ENCODE measurements at regions not wholly inside any gene's neighbourhood (a gene's known extent, or its start where the extent isn't known, plus 50 kb on each side); places are given as distances from the start of the nearest gene placed in this dataset.

DNA sequence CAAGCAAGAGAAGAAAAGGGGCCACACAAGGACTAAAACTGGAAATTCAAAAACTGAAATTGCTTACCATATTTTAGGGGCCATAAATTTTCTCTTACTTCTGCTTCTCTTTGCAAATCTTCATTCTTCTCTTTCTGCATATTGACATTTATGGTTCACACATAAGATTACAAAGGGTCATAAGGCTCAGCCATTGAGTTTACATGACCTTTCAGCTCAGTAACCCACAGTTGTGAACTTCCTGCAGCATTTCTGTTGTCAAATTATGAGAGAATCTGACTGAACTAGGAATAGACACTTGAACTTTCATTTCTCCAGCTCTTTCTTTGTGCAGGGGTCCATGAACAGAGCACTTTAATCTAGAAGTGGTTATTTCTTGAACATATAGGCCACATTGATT is 434.8 kb upstream of the CT83 start:
- DNase-seq (ENCODE audit: low read depth), result no peak
- no peak overlapping the region for H3K4me3 ChIP-seq (ENCODE audit: low read length)
- TF ChIP-seq, protein P1, sequence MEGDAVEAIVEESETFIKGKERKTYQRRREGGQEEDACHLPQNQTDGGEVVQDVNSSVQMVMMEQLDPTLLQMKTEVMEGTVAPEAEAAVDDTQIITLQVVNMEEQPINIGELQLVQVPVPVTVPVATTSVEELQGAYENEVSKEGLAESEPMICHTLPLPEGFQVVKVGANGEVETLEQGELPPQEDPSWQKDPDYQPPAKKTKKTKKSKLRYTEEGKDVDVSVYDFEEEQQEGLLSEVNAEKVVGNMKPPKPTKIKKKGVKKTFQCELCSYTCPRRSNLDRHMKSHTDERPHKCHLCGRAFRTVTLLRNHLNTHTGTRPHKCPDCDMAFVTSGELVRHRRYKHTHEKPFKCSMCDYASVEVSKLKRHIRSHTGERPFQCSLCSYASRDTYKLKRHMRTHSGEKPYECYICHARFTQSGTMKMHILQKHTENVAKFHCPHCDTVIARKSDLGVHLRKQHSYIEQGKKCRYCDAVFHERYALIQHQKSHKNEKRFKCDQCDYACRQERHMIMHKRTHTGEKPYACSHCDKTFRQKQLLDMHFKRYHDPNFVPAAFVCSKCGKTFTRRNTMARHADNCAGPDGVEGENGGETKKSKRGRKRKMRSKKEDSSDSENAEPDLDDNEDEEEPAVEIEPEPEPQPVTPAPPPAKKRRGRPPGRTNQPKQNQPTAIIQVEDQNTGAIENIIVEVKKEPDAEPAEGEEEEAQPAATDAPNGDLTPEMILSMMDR (conservative IDR thresholded peaks at IDR 0.05; ENCODE audit: low read length), result no peak

DNA sequence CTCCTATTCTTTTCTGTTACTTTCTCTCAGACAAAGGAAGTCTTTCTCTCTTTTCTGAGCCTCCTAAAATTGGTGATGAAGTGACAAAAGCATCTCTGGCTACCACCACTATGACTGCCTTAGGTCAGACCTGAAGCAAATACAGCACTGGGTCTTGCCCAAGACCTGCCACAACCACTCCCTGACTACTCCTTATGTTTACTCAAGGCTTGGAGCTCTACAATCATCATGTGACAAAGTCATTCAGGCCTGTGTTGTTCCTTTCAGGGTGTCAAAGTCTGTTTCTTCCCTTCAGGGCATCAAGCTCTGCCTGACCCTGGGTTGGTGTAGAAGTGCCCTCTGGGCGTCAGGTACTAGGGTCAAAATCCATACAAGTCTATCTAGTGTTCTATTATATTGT is 419.2 kb upstream of the CT83 start:
- DNase-seq (ENCODE audit: low read depth), result no peak
- H3K4me3 ChIP-seq (ENCODE audit: low read length), result no peak overlapping the region
- TF ChIP-seq, protein P1 (conservative IDR thresholded peaks at IDR 0.05; ENCODE audit: low read length), result no peak

DNA sequence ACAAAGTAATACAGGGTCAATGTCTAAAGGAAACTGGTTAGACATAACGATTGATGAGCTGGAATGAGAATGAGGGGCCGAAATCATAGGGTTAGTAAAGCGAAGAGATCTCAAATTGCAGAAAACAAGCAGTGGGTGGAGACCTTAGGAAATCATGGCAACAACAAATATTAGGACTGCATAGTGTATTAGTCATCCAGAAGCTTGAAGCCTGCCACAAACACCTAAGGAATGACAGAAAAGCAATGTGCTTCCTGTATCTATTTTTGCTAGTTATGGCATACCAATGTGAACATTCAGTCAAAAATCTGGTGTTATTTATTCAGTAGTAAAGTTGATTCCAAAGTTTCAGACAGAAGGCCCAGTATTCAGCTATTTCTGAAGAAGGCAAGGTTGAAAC is 410.9 kb upstream of the CT83 start:
- DNase-seq (ENCODE audit: low read depth), result peak; percentile 90
- no peak overlapping the region for H3K4me3 ChIP-seq (ENCODE audit: low read length)
- TF ChIP-seq, protein P1 (conservative IDR thresholded peaks at IDR 0.05; ENCODE audit: low read length), result no peak

DNA sequence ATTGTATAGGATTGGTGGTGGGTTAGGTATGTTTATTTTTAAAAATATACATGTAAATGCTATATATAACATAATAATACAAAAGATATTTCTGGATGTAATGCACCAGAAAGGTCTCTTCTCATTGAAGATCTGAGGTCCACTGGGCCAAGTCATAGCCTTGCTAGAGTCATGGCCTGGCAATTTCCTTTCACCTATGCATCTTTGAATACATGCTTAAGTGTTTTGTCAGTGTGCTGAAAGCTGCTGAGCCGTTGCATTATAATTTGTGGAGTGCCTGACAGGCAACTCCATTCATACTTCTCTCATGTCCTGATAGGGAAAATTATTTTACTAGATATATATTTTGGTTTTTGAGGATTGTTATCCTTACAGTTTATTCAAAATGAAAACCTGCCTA is 410.2 kb upstream of the CT83 start:
- peak; percentile 26 for DNase-seq (ENCODE audit: low read depth)
- no peak overlapping the region for H3K4me3 ChIP-seq (ENCODE audit: low read length)
- TF ChIP-seq, protein P1 (conservative IDR thresholded peaks at IDR 0.05; ENCODE audit: low read length), result no peak

DNA sequence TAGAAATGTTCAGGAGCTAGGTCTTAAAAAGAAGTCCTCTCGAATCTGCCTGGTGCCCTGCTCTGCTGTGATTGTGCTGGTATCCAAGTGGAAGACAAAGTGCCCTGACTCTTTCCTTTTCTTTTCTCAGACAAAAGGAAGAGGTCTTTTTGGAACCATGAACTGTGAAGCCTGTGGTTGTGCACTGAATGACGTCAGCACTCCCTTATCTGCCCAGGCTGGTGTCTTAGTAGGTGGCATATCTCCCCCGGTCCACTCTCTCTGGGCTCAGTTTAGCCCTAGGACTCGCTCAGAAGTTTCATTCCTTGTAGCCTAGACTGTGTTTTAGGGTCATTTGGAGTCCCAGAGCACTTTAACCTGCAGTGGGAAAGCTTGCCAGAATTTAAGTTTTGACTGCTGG is 400.3 kb upstream of the CT83 start:
- TF ChIP-seq, protein P1 (conservative IDR thresholded peaks at IDR 0.05; ENCODE audit: low read length), result no peak
- no peak overlapping the region for H3K4me3 ChIP-seq (ENCODE audit: low read length)
- no peak for DNase-seq (ENCODE audit: low read depth)

DNA sequence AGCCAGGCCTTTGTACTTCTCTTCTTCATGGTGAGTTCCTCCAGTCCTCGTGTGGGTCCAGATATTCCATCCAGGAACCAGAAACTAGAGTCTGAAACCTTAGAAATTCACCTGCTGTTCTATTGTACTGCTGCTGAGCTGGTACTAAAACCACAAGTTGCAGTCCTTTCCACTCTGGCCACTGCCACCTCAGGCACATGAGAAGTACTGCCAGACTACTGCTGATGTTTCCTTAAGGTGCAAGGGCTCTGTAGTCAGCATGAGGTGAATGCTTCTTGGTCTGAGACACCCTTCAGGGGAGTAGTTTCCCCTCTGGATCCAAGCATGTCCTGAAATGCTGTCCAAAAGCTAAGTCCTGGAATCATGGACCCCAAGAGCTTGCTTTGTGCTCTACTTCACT is 399.6 kb upstream of the CT83 start:
- TF ChIP-seq, protein P1 (conservative IDR thresholded peaks at IDR 0.05; ENCODE audit: low read length), result no peak
- no peak for DNase-seq (ENCODE audit: low read depth)
- H3K4me3 ChIP-seq (ENCODE audit: low read length), result no peak overlapping the region

DNA sequence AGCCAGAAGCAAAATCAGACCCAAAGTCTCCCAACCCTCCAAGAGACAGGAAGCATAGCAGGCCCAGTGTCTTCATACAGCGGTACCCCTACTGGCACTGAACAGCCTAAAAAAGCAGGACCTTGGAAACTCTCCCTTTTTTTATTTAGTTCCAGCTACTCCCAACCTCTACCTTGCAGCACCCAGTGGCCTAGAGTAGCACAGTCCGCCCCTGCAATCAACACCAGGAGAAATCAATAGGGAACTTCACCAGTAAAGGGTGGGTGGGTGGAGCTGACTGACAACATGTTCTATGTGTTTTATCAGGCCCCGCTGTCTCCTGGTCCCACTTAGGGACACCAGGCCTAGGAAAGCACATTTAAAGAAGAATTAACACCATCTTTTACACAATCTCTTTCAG is 378.5 kb upstream of the CT83 start:
- TF ChIP-seq, protein P1 (conservative IDR thresholded peaks at IDR 0.05; ENCODE audit: low read length), result no peak
- no peak for DNase-seq (ENCODE audit: low read depth)
- no peak overlapping the region for H3K4me3 ChIP-seq (ENCODE audit: low read length)

All from AG10803 (cell line).